Ectodermal cell (in vitro differentiated cells): ENCODE measurements at regions not wholly inside any gene's neighbourhood (a gene's known extent, or its start where the extent isn't known, plus 50 kb on each side); places are given as distances from the start of the nearest gene placed in this dataset.

Source experiments
- H3K27ac ChIP-seq: 2 replicates; pipeline ENCODE4 v1.7.0; 2013; ENCODE audit warnings: mild to moderate bottlenecking, low read depth, low read length; ENCODE audit not compliant: insufficient read depth, poor library complexity, severe bottlenecking
- H3K27me3 ChIP-seq: 2 replicates; pipeline ENCODE4 v1.7.0; 2013; ENCODE audit warnings: mild to moderate bottlenecking, low read length; ENCODE audit not compliant: insufficient read depth, control insufficient read depth, poor library complexity, severe bottlenecking
- H3K36me3 ChIP-seq: one replicate; pipeline ENCODE4 v1.7.0; 2013; ENCODE audit warnings: low read length; ENCODE audit not compliant: control insufficient read depth, insufficient read depth
- H3K4me1 ChIP-seq: one replicate; pipeline ENCODE4 v1.7.0; 2013; ENCODE audit warnings: low read length; ENCODE audit not compliant: control insufficient read depth, insufficient read depth
- H3K4me3 ChIP-seq: 2 replicates; pipeline ENCODE4 v1.7.0; 2013; ENCODE audit warnings: low read depth, low read length, control low read depth; ENCODE audit not compliant: insufficient read depth
- H3K9me3 ChIP-seq: 2 replicates; pipeline ENCODE4 v1.7.0; 2013; ENCODE audit warnings: mild to moderate bottlenecking, low read length, moderate library complexity; ENCODE audit not compliant: control insufficient read depth
- WGBS, 2 experiments: methylation state at CpG; one replicate each; pipeline ENCODE4 v1.1.7; 2013; ENCODE audit warnings: missing lambda C conversion rate in 2 of 2; 5-methylcytosine and 5-hydroxymethylcytosine counted together

DNA sequence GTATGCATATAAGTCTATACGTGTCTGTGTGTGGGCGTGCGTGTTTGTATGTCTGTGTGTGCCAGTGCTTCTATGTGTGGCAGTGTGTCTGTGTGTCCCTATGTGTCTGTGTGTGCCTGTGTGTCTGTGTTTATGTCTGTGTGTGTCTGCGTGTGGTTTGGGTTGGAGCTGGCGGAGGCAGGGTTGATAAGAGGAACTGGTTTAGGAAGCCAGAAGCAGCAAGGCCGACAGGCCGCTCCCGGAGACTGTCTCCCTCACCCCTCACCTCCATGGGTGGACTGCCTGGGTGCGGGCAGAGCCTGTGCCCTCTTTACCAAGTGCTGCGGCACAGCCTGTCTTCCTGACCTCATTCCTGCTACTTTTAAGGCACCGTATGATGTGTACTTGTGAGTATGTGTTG lies 327.1 kb upstream of the B3GAT1 start:
- Histone ChIP-seq H3K4me3 (no peak overlapping the region), H3K27me3 (no peaks in the 10 kb centered on the region), H3K4me1 (peaks cover 12% of the 10 kb centered on the region), H3K27ac (no peak overlapping the region), H3K9me3 (no peaks in the 10 kb centered on the region), H3K36me3 (no peaks in the 10 kb centered on the region)
- WGBS, 2 experiments: 93 to 95% methylated on average over 11 of the region's 11 CpGs

DNA sequence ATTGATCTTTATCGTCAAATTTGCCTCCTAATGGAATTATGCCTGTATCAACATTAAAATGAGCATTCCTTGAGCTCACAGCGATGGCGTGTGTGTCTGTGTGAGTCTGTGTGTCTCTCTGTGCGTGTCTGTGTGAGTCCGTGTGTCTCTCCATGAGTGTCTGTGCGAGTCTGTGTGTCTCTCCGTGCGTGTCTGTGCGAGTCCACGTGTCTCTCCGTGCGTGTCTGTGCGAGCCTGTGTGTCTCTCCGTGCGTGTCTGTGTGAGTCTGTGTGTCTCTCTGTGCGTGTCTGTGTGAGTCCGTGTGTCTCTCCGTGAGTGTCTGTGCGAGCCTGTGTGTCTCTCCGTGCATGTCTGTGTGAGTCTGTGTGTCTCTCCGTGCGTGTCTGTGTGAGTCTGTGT lies 326.5 kb upstream of the B3GAT1 start:
- H3K27me3 ChIP-seq: no peaks in the 10 kb centered on the region
- H3K4me1 ChIP-seq: peaks cover 17% of the 10 kb centered on the region
- H3K4me3 ChIP-seq: no peak overlapping the region
- 94 to 95% methylated on average over 22 of the region's 22 CpGs for WGBS, 2 experiments
- H3K36me3 ChIP-seq: no peaks in the 10 kb centered on the region
- no peak overlapping the region for H3K27ac ChIP-seq
- no peaks in the 10 kb centered on the region for H3K9me3 ChIP-seq

DNA sequence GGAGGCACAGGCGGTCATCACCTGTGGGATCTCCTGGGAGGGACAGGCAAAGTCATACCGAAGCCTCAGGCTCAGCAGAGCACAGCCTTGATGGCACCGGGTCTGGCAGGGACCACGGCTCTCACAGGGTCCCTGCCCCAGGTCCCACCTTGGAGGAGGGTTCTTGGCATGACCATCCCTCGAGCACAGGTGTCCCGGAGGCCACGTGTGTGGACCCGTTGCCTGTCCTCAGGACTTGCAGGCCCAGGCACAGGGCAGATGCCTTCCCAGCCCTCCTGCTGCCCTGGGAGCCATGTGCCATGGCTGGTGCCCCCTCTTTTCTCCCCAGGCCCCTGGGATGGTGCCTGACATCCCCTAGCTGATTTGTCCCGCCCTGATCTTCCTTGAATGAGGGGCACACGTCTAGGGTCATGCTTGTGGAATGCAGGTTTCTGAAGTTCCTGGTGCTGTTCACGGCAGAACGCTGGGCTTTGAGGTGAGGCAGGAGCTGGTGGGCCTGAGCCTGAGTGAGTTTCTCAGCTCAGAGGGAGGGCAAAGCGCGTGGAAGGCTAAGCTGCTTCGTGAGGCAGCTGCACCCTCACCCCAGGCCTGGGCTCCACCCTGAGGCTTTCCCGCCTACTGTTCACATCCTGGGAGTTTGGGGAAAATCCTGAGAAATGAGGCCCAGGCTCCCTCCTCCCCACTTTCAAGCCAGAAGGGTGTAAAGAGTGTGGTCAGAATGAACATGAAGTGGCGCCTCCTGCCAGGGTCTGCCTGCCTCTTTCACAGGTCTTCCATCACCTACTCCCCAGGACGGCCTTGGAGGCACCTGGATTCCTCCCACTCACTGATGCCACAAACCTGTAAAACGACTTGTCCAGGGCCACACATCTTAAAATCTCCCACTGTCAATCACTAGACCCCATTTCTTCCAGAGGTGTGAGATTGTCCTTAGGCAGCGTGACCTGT lies 325.8 kb upstream of the B3GAT1 start:
- Histone ChIP-seq H3K4me3 (no peak overlapping the region), H3K27me3 (no peaks in the 10 kb centered on the region), H3K4me1 (peaks cover 16% of the 10 kb centered on the region), H3K9me3 (no peaks in the 10 kb centered on the region), H3K27ac (no peak overlapping the region), H3K36me3 (no peaks in the 10 kb centered on the region)
- 91 to 92% methylated on average over 20 of the region's 20 CpGs for whole genome bisulfite sequencing, 2 experiments

DNA sequence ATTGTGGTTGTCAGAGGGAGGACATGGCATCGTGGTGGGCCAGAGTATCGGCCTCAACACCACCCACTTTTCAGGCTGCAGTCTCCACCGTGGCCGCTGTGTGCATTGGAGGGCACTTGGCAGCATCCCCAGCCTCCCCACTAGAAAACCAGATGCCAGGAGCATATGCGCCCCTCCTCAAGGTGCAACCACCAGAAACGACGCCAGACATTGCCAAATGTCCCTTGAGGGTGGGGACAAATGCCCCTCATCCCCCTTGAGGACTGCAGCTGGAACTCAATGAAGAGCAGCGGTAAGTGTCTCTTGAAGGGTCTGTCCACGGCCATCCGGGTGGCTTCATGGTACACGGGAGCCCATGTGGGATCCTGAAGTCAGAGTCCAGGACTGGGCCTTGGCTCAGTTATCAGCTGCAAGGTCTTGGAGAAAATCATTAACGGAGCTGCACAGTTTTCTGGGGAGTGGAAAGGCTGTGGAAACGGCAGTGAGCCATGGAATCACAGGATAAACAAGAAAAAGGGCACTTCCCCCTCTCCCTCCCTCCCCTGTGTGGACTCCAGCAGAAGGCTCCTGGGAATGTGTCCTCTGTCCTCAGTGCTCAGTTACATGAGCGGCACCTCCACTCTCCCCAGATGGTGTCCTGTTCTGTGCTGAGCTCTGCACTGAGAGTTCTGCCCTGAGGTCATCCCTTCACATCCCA lies 324.4 kb upstream of the B3GAT1 start:
- Histone ChIP-seq H3K4me3 (no peak overlapping the region), H3K9me3 (no peaks in the 10 kb centered on the region), H3K27me3 (no peaks in the 10 kb centered on the region), H3K36me3 (no peaks in the 10 kb centered on the region), H3K4me1 (peaks cover 21% of the 10 kb centered on the region), H3K27ac (no peak overlapping the region)
- WGBS, 2 experiments: 93 to 94% methylated on average over 14 of the region's 14 CpGs

DNA sequence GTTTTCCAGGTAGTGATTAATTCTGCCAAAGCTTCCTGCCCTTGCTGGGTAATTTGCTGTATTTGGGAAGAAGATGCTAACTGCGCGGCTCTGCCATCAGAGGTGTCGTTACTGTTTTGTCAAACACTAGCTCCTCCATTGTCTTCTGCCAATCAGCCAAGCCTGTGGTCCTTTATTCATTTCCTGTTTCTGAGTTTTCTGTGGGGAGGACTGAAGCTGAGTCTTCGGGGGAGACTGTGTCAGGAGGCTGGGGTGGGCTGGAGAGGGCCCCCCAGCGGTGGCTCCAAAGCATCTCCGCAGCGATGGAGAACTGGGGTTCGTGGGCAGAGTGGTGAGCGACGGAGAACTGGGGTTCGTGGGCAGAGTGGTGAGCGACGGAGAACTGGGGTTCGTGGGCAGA lies 322.9 kb upstream of the B3GAT1 start:
- Histone ChIP-seq H3K36me3 (no peaks in the 10 kb centered on the region), H3K4me1 (peaks cover 36% of the 10 kb centered on the region), H3K27me3 (no peaks in the 10 kb centered on the region), H3K4me3 (no peak overlapping the region), H3K27ac (no peak overlapping the region), H3K9me3 (no peaks in the 10 kb centered on the region)
- 93 to 95% methylated on average over 14 of the region's 14 CpGs for WGBS, 2 experiments

DNA sequence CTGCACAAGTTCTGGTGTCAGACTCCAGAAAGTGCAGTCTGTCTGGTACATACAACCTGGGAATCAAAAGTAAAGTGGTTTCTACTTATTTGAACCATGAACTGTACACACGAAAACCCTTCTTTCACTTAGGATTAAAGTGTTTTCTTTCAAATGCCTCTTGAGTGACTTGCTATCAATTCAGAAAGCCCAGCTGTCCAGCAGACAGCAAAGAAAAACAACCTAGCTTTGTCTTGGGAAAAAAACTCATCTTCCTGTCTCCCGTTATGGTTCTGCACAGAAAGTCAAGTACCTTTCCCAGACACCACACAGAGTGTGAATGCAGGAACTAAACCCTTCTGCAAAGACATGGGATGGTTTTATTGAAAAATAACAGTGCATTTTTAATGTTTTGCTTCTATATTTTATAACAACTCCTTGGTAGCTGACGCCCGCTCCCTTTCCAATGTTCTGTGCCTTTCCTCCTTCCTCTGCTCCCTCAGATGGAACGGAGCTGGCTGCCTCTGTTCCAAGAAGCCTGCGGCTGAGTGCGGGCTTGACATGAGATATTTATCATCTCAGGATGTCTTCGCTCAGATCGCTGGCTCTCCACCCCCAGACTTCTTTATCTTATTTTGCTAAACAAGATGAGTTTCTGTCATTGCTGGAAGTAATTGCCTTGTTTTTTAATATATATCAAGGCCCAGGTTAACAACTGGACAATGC lies 322.3 kb upstream of the B3GAT1 start:
- H3K4me1 ChIP-seq: peaks cover 39% of the 10 kb centered on the region
- WGBS, 2 experiments: 90 to 94% methylated on average over 9 of the region's 9 CpGs
- H3K27ac ChIP-seq: no peak overlapping the region

DNA sequence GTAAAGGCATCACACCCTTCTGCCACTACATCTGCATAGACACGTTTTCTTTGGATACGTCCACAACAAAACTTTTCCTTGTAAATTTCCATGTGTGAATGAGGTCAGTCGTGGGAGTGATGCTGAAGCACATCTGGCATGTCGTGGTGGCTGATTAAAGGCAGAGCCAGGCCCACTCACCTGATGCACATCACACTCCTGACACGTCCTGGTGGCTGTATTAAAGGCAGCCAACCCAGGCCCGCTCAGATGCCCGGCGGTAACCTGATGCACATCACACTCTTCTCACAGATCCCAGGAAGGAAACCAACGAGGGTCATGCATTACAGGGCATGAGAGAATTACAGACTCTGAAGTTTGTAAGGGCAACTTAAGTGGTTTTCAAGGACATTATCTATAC lies 321.6 kb upstream of the B3GAT1 start:
- Histone ChIP-seq H3K9me3 (no peaks in the 10 kb centered on the region), H3K27ac (no peak overlapping the region), H3K27me3 (no peaks in the 10 kb centered on the region), H3K4me1 (peaks cover 41% of the 10 kb centered on the region), H3K4me3 (no peak overlapping the region), H3K36me3 (no peaks in the 10 kb centered on the region)
- 94 to 95% methylated on average over 9 of the region's 9 CpGs for WGBS, 2 experiments

More for the DNA sequence above, 322.3 kb upstream of the B3GAT1 start:
- Histone ChIP-seq H3K36me3 (no peaks in the 10 kb centered on the region), H3K4me3 (no peak overlapping the region), H3K27me3 (no peaks in the 10 kb centered on the region), H3K9me3 (no peaks in the 10 kb centered on the region)

DNA sequence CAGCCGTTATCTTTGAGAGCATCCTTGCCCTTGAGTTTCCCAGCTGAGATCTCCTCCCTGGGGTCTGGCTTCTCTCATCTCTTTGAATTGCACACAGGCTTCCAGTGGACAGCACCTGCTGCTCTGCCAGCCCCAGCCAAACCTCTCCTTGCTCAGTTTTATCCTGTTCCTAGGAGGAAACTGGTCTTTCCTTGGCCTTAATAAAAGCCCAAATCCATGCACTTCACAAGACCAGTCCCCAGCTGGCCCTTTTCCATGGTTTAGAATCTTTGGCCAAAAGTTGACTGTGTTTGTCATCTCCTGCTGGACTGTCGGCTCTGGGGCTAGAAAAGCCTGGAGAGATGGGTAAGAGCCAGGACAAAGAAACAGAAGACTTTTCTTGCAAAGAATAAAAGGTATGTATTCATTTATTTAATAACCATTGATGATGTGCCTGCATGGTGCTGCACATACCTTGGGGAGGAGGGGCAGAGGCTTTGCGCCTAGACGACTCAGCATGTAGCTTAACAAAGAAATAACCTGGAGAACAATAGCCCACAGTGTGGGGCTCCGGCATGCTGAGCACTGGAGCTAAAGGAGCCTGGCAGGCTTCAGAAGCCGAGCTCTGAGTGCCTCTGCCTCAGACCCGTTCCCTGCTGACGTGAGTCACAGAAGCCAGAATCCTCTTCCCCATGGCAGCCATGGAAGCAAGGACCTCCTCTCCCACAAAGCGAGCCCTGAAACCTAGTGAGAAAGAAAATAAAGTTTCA lies 319.3 kb upstream of the B3GAT1 start:
- peaks cover 52% of the 10 kb centered on the region for H3K4me1 ChIP-seq
- H3K27ac ChIP-seq: peak overlapping the region; percentile 50
- H3K9me3 ChIP-seq: no peaks in the 10 kb centered on the region
- no peak overlapping the region for H3K4me3 ChIP-seq
- no peaks in the 10 kb centered on the region for H3K27me3 ChIP-seq
- H3K36me3 ChIP-seq: no peaks in the 10 kb centered on the region
- 2 to 6% methylated on average over 9 of the region's 9 CpGs for WGBS, 2 experiments

DNA sequence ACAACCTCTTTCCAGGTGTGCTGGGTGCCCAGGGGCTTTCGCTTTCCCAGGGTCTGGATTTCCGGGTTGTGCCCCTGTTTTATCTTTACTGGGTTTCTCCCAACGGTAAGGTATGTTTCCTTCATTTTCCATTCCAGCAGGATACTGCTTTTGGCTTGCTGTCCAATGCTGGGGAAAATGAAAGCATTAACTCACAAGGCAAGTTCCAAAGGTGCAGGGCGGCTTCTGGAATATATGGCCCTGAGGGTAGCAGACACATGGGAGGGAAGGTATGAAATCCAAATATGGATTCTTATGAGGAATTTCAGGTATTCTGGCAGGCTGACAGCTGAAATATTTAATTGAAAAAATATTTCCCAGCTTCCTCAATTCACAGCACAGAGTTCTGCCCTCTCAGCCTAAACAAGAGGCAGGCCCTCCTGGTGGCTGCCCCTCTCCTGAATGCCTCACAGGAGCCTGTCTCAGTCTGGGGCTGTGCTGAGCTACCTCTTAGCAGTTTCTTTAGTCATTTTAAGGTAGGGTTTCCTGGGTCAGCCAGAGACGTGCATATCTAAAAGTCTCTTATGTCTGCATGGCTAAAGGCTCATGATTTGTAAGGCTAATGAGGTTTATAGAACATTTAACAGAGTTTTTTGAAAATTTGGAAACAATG lies 318.6 kb upstream of the B3GAT1 start:
- peak overlapping the region; percentile 50 for H3K27ac ChIP-seq
- H3K4me3 ChIP-seq: no peak overlapping the region
- no peaks in the 10 kb centered on the region for H3K9me3 ChIP-seq
- no peaks in the 10 kb centered on the region for H3K36me3 ChIP-seq
- no peaks in the 10 kb centered on the region for H3K27me3 ChIP-seq
- peaks cover 52% of the 10 kb centered on the region for H3K4me1 ChIP-seq
- WGBS, 2 experiments: 65 to 66% methylated on average over 5 of the region's 5 CpGs
